Caco-2 (cell line): ENCODE measurements at regions not wholly inside any gene's neighbourhood (a gene's known extent, or its start where the extent isn't known, plus 50 kb on each side); places are given as distances from the start of the nearest gene placed in this dataset.

ENCODE experiments used
- BruUV-seq: library from RNA; stranded (reverse); fragments of 400-500 nt; replicated peaks from 2 replicates; lab custom pipeline; 2021; lab: Mats Ljungman, UMichigan
- CTCF ChIA-PET: fragments of 300-600 bp; sonication (Branson Sonifier 250); formaldehyde crosslinking; loops from one replicate; lab custom pipeline; 2022; ENCODE audit warnings: antibody characterized with exemption; lab: Charles Lee
- POLR2A ChIA-PET: fragments of 300-600 bp; sonication (Branson Sonifier 250); formaldehyde crosslinking; loops from one replicate; lab custom pipeline; 2022; ENCODE audit warnings: antibody characterized with exemption; lab: Charles Lee
- DNase-seq, 2 experiments: peaks; one replicate each; pipeline versions ENCODE4 v3.0.0 to v3.0.0-alpha.2; 2020 to 2022
- H3K27me3 ChIP-seq: replicated peaks from 2 replicates; pipeline ENCODE4 v1.6.0; 2011; ENCODE audit warnings: low read length; ENCODE audit not compliant: control insufficient read depth, insufficient read depth
- H3K36me3 ChIP-seq: 2 replicates; pipeline ENCODE4 v1.5.1; 2011; ENCODE audit warnings: low read length; ENCODE audit not compliant: control insufficient read depth, insufficient read depth
- H3K4me1 ChIP-seq: fragments of 250-450 bp; sonication (Bioruptor Pico); 2 replicates; pipeline ENCODE4 v1.5.1; 2020; ENCODE audit warnings: mild to moderate bottlenecking
- H3K4me3 ChIP-seq: 2 replicates; pipeline ENCODE4 v1.5.1; 2011; ENCODE audit warnings: low read depth, mild to moderate bottlenecking, control low read depth, low read length
- H3K9me3 ChIP-seq: fragments of 250-450 bp; sonication (Bioruptor Pico); 2 replicates; pipeline ENCODE4 v1.5.1; 2020; ENCODE audit warnings: mild to moderate bottlenecking, moderate library complexity
- H3K27ac Mint-ChIP-seq: one replicate; pipeline ENCODE4 v1.8.0; 2022; ENCODE audit warnings: mixed read lengths; ENCODE audit not compliant: unreplicated experiment
- H3K27me3 Mint-ChIP-seq: one replicate; pipeline ENCODE4 v1.8.0; 2022; ENCODE audit warnings: mixed read lengths; ENCODE audit not compliant: insufficient read depth, unreplicated experiment
- H3K36me3 Mint-ChIP-seq: one replicate; pipeline ENCODE4 v1.8.0; 2022; ENCODE audit warnings: mild to moderate bottlenecking, mixed read lengths; ENCODE audit not compliant: insufficient read depth, unreplicated experiment
- H3K4me1 Mint-ChIP-seq: one replicate; pipeline ENCODE4 v1.8.0; 2022; ENCODE audit warnings: low read depth, mixed read lengths; ENCODE audit not compliant: unreplicated experiment
- H3K4me3 Mint-ChIP-seq: one replicate; pipeline ENCODE4 v1.8.0; 2022; ENCODE audit warnings: mild to moderate bottlenecking, moderate library complexity, mixed read lengths; ENCODE audit not compliant: unreplicated experiment
- H3K9me3 Mint-ChIP-seq: one replicate; pipeline ENCODE4 v1.8.0; 2022; ENCODE audit warnings: mixed read lengths; ENCODE audit not compliant: unreplicated experiment
- CTCF ChIP-seq, 2 experiments: fragments of 200-600 bp in 1 of 2; IDR thresholded peaks; 1 replicate in 1 of 2; 2 replicates in 1 of 2; pipeline versions ENCODE4 v1.5.1 to v1.8.0; 2011 to 2022; ENCODE audit warnings: antibody characterized with exemption in 1 of 2, control low read depth in 1 of 2, inconsistent platforms in 1 of 2, low read depth in 1 of 2, low read length in 1 of 2, mild to moderate bottlenecking in 1 of 2, moderate library complexity in 1 of 2; ENCODE audit not compliant: insufficient read depth in 1 of 2, severe bottlenecking in 1 of 2, unreplicated experiment in 1 of 2
- intact Hi-C: fragments of 100-400 bp; cut with micrococcal nuclease; formaldehyde crosslinking; loops from one replicate; pipeline ENCODE4 v1.10.0; 2022; ENCODE audit not compliant: unreplicated experiment

DNA sequence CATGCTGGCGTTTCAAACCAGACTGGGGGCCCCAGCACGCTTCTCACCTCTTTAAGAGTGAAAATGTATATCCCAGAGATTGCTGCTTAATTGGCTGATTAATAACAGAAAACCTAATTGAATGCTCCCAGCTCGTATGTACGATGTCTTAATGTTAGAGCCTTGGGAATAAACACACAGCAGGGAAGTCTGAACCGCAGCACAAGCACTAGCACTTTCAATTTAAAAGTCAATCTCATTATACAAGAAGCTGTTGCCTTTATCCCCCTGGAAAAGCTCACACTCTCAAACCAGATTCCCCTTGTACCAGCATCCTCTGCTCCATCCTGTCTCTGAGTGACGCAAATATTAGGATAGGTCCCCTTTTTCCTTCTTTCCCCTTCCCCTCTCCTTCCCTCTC is 449.1 kb downstream of the MN1 start:
- Mint-ChIP-seq H3K36me3 (no peaks in the 10 kb centered on the region), H3K4me3 (no peak overlapping the region)
- CTCF ChIA-PET: no interaction called here

GRCh38 chr22:27358096-27358870 is 443.3 kb downstream of the MN1 start:
- H3K4me3 ChIP-seq: no peak overlapping the region
- H3K9me3 ChIP-seq: peaks cover 4% of the 10 kb centered on the region; the same call in 1 of the 2 replicates
- Mint-ChIP-seq H3K27me3 (peaks cover 13% of the 10 kb centered on the region), H3K9me3 (no peaks in the 10 kb centered on the region), H3K4me3 (no peak overlapping the region), H3K36me3 (no peaks in the 10 kb centered on the region), H3K27ac (no peak overlapping the region), H3K4me1 (no peaks in the 10 kb centered on the region)
- no peak for DNase-seq
- CTCF ChIA-PET: interaction anchor here (0.9 kb wide), 1 partner anchor 52 kb away, joined by 6 read pairs; no protein-coding TSS in a partner anchor
- intact Hi-C loops: no loop called here
- no TSS peak for BruUV-seq
- no peaks in the 10 kb centered on the region for H3K4me1 ChIP-seq
- TF ChIP-seq CTCF (IDR thresholded peaks at IDR 0.05; ENCODE audit: insufficient read depth in 1 of 2, low read depth in 1 of 2, low read length in 1 of 2, severe bottlenecking in 1 of 2, unreplicated experiment in 1 of 2): no peak
- POLR2A ChIA-PET: no interaction called here
- no peaks in the 10 kb centered on the region for H3K27me3 ChIP-seq
- H3K36me3 ChIP-seq: no peaks in the 10 kb centered on the region

More for the DNA sequence above, 449.1 kb downstream of the MN1 start:
- Mint-ChIP-seq H3K9me3 (no peaks in the 10 kb centered on the region), H3K27ac (no peak overlapping the region), H3K4me1 (no peaks in the 10 kb centered on the region), H3K27me3 (peaks cover 10% of the 10 kb centered on the region)
- H3K36me3 ChIP-seq: no peaks in the 10 kb centered on the region
- no peaks in the 10 kb centered on the region for H3K27me3 ChIP-seq
- DNase-seq: no peak
- intact Hi-C loops: no loop called here
- no peak overlapping the region for H3K4me3 ChIP-seq
- peaks cover 9% of the 10 kb centered on the region; the same call in 1 of the 2 replicates for H3K9me3 ChIP-seq
- POLR2A ChIA-PET: no interaction called here
- no TSS peak for BruUV-seq
- no peak for TF ChIP-seq CTCF (IDR thresholded peaks at IDR 0.05; ENCODE audit: insufficient read depth in 1 of 2, low read depth in 1 of 2, low read length in 1 of 2, severe bottlenecking in 1 of 2, unreplicated experiment in 1 of 2)
- H3K4me1 ChIP-seq: no peaks in the 10 kb centered on the region

GRCh38 chr22:27370269-27370668 is 431.3 kb downstream of the MN1 start:
- no peaks in the 10 kb centered on the region for H3K36me3 ChIP-seq
- no peaks in the 10 kb centered on the region for H3K4me1 Mint-ChIP-seq
- H3K27me3 ChIP-seq: no peaks in the 10 kb centered on the region
- no peak overlapping the region for H3K4me3 Mint-ChIP-seq
- CTCF ChIA-PET: no interaction called here
- H3K9me3 ChIP-seq: no peaks in the 10 kb centered on the region
- H3K4me1 ChIP-seq: no peaks in the 10 kb centered on the region
- no TSS peak for BruUV-seq
- intact Hi-C loops: no loop called here
- no peak overlapping the region for H3K4me3 ChIP-seq
- H3K27me3 Mint-ChIP-seq: peaks cover 17% of the 10 kb centered on the region
- POLR2A ChIA-PET: no interaction called here
- no peaks in the 10 kb centered on the region for H3K36me3 Mint-ChIP-seq
- H3K9me3 Mint-ChIP-seq: no peaks in the 10 kb centered on the region
- no peak overlapping the region for H3K27ac Mint-ChIP-seq
- no peak for DNase-seq
- TF ChIP-seq CTCF (IDR thresholded peaks at IDR 0.05; ENCODE audit: insufficient read depth in 1 of 2, low read depth in 1 of 2, low read length in 1 of 2, severe bottlenecking in 1 of 2, unreplicated experiment in 1 of 2): no peak
